GM23338 (cell line): ENCODE measurements at regions not wholly inside any gene's neighbourhood (a gene's known extent, or its start where the extent isn't known, plus 50 kb on each side); places are given as distances from the start of the nearest gene placed in this dataset.
"Not testable (repeated sequence)": the region's sequence is repeated elsewhere in the genome, so short reads cannot be mapped to it uniquely, and the experiment has no call there.

Source experiments
- ATAC-seq: fragments of 200-7000 bp; cut with Tn5 transposase; 3 replicates; pipeline ENCODE4 v1.9.1; 2020
- DNase-seq: peaks from one replicate; pipeline ENCODE4 v3.0.0-alpha.2; 2015; ENCODE audit warnings: low spot score
- H2AFZ ChIP-seq: fragments of 200-600 bp; sonication (generic); 2 replicates; pipeline ENCODE4 v1.8.0; 2016; ENCODE audit warnings: antibody characterized with exemption, mild to moderate bottlenecking, moderate library complexity
- H3F3A ChIP-seq: fragments of 200-600 bp; sonication (generic); replicated peaks from 2 replicates; pipeline ENCODE4 v1.8.0; 2017; ENCODE audit warnings: antibody characterized with exemption, mixed run types, low read depth
- H3K27ac ChIP-seq: fragments of 200-600 bp; sonication (generic); 2 replicates; pipeline ENCODE4 v1.6.1; 2016; ENCODE audit warnings: low read depth
- H3K27me3 ChIP-seq: fragments of 200-600 bp; sonication (generic); 2 replicates; pipeline ENCODE4 v1.8.0; 2016; ENCODE audit warnings: mild to moderate bottlenecking, mixed run types, moderate library complexity; ENCODE audit not compliant: insufficient read depth
- H3K36me3 ChIP-seq: fragments of 200-600 bp; sonication (generic); 2 replicates; pipeline ENCODE4 v1.8.0; 2016; ENCODE audit warnings: mild to moderate bottlenecking; ENCODE audit not compliant: insufficient read depth
- H3K4me1 ChIP-seq: fragments of 200-600 bp; sonication (generic); 2 replicates; pipeline ENCODE4 v1.8.0; 2016; ENCODE audit warnings: mild to moderate bottlenecking, moderate library complexity; ENCODE audit not compliant: insufficient read depth
- H3K4me2 ChIP-seq: fragments of 200-600 bp; sonication (generic); 2 replicates; pipeline ENCODE4 v1.7.1; 2017; ENCODE audit warnings: mixed run types
- H3K4me3 ChIP-seq: fragments of 200-600 bp; sonication (generic); 2 replicates; pipeline ENCODE4 v1.6.1; 2016; ENCODE audit warnings: mixed run types
- H3K79me2 ChIP-seq: fragments of 200-600 bp; sonication (generic); replicated peaks from 2 replicates; pipeline ENCODE4 v1.8.0; 2017; ENCODE audit warnings: mild to moderate bottlenecking; ENCODE audit not compliant: insufficient read depth
- H3K9me2 ChIP-seq: fragments of 200-600 bp; sonication (generic); 2 replicates; pipeline ENCODE4 v1.8.0; 2017; ENCODE audit not compliant: insufficient read depth
- H4K20me1 ChIP-seq: fragments of 200-600 bp; sonication (generic); replicated peaks from 2 replicates; pipeline ENCODE4 v1.8.0; 2017; ENCODE audit warnings: mild to moderate bottlenecking; ENCODE audit not compliant: insufficient read depth
- H3K27ac Mint-ChIP-seq: 2 replicates; pipeline ENCODE4 v1.8.0; 2020; ENCODE audit warnings: inconsistent platforms, mild to moderate bottlenecking, moderate library complexity, mixed read lengths
- H3K27me3 Mint-ChIP-seq: 3 replicates; pipeline ENCODE4 v1.8.0; 2022; ENCODE audit warnings: low read depth, mild to moderate bottlenecking, moderate library complexity, mixed read lengths, inconsistent platforms; ENCODE audit not compliant: insufficient read depth, poor library complexity
- H3K36me3 Mint-ChIP-seq: 3 replicates; pipeline ENCODE4 v1.8.0; 2021; ENCODE audit warnings: low read depth, mild to moderate bottlenecking, inconsistent platforms, moderate library complexity, mixed read lengths
- H3K4me1 Mint-ChIP-seq: 3 replicates; pipeline ENCODE4 v1.8.0; 2020; ENCODE audit warnings: mild to moderate bottlenecking, inconsistent platforms, mixed read lengths
- H3K4me3 Mint-ChIP-seq: 3 replicates; pipeline ENCODE4 v1.8.0; 2021; ENCODE audit warnings: moderate library complexity, mild to moderate bottlenecking, inconsistent platforms, mixed read lengths
- H3K9me3 Mint-ChIP-seq: 3 replicates; pipeline ENCODE4 v1.8.0; 2020; ENCODE audit warnings: moderate library complexity, mild to moderate bottlenecking, inconsistent platforms, mixed read lengths
- TF ChIP-seq, protein P1 (sequence below), 2 experiments: fragments of 200-600 bp in 1 of 2; sonication (generic) in 1 of 2; conservative IDR thresholded peaks; 2 replicates each; pipeline versions ENCODE4 v1.5.1 to v1.6.1; 2016 to 2017; ENCODE audit warnings: antibody characterized with exemption in 2 of 2, low read depth in 2 of 2, mild to moderate bottlenecking in 2 of 2, moderate library complexity in 1 of 2

GRCh38 chr7:7011241-7011640 is 171.1 kb upstream of the C1GALT1 start:
- H3K79me2 ChIP-seq, H3K36me3 ChIP-seq, H3K4me1 ChIP-seq, H3K9me2 ChIP-seq, H2AFZ ChIP-seq, H3K27me3 Mint-ChIP-seq, H3K27ac Mint-ChIP-seq, H3K4me1 Mint-ChIP-seq, H3K27me3 ChIP-seq, DNase-seq, H3F3A ChIP-seq, H3K4me2 ChIP-seq, H3K4me3 ChIP-seq, H3K27ac ChIP-seq, H4K20me1 ChIP-seq, ATAC-seq, H3K4me3 Mint-ChIP-seq: not testable (repeated sequence)
- Mint-ChIP-seq H3K36me3 (peaks cover 25% of the 10 kb centered on the region; the same call in 2 of the 3 replicates), H3K9me3 (peaks cover 29% of the 10 kb centered on the region)

GRCh38 chr7:7011751-7012150 is 170.6 kb upstream of the C1GALT1 start:
- not testable (repeated sequence) for H3K4me2 ChIP-seq, H3K27me3 Mint-ChIP-seq, ATAC-seq, H3K27ac ChIP-seq, H3K27ac Mint-ChIP-seq, H3K36me3 ChIP-seq, H3K79me2 ChIP-seq, H2AFZ ChIP-seq, H4K20me1 ChIP-seq, H3K4me1 Mint-ChIP-seq, H3K27me3 ChIP-seq, H3K4me3 Mint-ChIP-seq, H3K4me1 ChIP-seq, DNase-seq, H3F3A ChIP-seq, H3K9me2 ChIP-seq, H3K4me3 ChIP-seq
- Mint-ChIP-seq H3K36me3 (peaks cover 25% of the 10 kb centered on the region; the same call in 2 of the 3 replicates), H3K9me3 (peaks cover 29% of the 10 kb centered on the region)

DNA sequence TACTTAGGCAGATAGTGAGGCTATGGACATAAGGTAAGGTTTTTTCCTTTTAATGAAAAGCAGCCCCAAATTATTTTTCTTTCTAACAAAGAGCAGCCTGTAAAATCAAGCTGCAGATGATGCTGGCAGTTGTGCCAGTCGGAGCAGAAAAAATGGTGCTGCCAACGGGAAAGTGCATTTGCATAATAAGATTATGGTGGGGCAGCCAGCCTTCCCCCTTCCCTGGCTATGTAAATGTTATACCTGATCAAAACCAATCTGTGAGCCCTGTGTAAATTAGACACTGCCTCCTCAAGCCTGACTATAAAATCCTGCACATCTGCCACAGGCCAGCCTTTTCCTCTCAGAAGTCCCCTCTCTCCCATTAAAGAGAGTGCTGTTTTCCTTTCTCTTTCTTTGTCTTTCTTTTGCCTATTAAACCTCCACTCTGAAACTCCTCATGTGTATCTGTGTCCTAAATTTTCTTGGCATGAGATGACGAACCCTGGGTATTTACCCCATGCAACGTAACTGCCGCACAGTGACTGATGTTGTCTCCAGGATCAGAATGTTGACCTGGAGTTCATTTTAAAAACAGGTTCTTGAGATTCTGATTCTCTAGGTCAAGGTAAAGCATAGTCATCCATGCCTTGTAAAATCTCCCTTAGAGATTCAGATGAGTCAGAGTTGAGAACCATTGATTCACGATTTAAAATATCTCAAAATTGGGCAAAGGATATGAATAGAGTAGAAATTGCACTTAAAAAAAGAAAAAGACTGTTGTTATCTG is 167.3 kb upstream of the C1GALT1 start:
- Mint-ChIP-seq H3K36me3 (peaks cover 21% of the 10 kb centered on the region; the same call in 2 of the 3 replicates), H3K4me1 (no peaks in the 10 kb centered on the region), H3K4me3 (no peak overlapping the region), H3K27me3 (no peaks in the 10 kb centered on the region), H3K27ac (no peak overlapping the region), H3K9me3 (peaks cover 24% of the 10 kb centered on the region)
- Histone ChIP-seq H3K4me2 (no peak overlapping the region), H3F3A (no peaks in the 10 kb centered on the region), H3K4me1 (no peaks in the 10 kb centered on the region), H3K36me3 (no peaks in the 10 kb centered on the region), H3K4me3 (no peak overlapping the region), H3K9me2 (no peaks in the 10 kb centered on the region), H3K27me3 (no peaks in the 10 kb centered on the region), H2AFZ (peak overlapping the region; percentile 78), H3K27ac (no peak overlapping the region), H4K20me1 (no peaks in the 10 kb centered on the region), H3K79me2 (no peaks in the 10 kb centered on the region)
- TF ChIP-seq, protein P1, sequence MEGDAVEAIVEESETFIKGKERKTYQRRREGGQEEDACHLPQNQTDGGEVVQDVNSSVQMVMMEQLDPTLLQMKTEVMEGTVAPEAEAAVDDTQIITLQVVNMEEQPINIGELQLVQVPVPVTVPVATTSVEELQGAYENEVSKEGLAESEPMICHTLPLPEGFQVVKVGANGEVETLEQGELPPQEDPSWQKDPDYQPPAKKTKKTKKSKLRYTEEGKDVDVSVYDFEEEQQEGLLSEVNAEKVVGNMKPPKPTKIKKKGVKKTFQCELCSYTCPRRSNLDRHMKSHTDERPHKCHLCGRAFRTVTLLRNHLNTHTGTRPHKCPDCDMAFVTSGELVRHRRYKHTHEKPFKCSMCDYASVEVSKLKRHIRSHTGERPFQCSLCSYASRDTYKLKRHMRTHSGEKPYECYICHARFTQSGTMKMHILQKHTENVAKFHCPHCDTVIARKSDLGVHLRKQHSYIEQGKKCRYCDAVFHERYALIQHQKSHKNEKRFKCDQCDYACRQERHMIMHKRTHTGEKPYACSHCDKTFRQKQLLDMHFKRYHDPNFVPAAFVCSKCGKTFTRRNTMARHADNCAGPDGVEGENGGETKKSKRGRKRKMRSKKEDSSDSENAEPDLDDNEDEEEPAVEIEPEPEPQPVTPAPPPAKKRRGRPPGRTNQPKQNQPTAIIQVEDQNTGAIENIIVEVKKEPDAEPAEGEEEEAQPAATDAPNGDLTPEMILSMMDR (conservative IDR thresholded peaks at IDR 0.05; ENCODE audit: low read depth in 2 of 2): no peak
- no peak for DNase-seq
- ATAC-seq: no peak
